ENCODE measurements at regions not wholly inside any gene's neighbourhood (a gene's known extent, or its start where the extent isn't known, plus 50 kb on each side); places are given as distances from the start of the nearest gene placed in this dataset.

- WGBS (ENCODE audit: insufficient coverage, low coverage, missing lambda C conversion rate) = 0% methylated on average over 2 of the region's 2 CpGs
- Histone ChIP-seq H3K27me3 (ENCODE audit: control insufficient read depth in 2 of 2, insufficient read depth in 2 of 2, low read length in 2 of 2) (no peaks in the 10 kb centered on the region), H3K79me2 (ENCODE audit: control insufficient read depth, insufficient read depth, low read length) (no peaks in the 10 kb centered on the region), H3K27ac (ENCODE audit: extremely low read depth, low read depth, low read length) (no peak overlapping the region), H4K20me1 (replicated peaks; ENCODE audit: control insufficient read depth, insufficient read depth, low read length) (no peaks in the 10 kb centered on the region), H3K4me1 (replicated peaks in 1 of 2; ENCODE audit: control insufficient read depth in 2 of 2, insufficient read depth in 2 of 2, low read length in 2 of 2) (no peaks in the 10 kb centered on the region), H3K9me1 (ENCODE audit: control insufficient read depth, insufficient read depth, low read length) (no peaks in the 10 kb centered on the region), H3K4me2 (ENCODE audit: insufficient read depth, low read length) (no peak overlapping the region), H3K9me3 (replicated peaks; ENCODE audit: control insufficient read depth, insufficient read depth, low read depth, low read length) (no peaks in the 10 kb centered on the region), H3K9ac (ENCODE audit: insufficient read depth in 1 of 2, low read depth in 2 of 2, low read length in 2 of 2) (no peak overlapping the region), H3K36me3 (ENCODE audit: control insufficient read depth, insufficient read depth, low read length) (no peaks in the 10 kb centered on the region), H2AFZ (ENCODE audit: low read depth, low read length) (no peak overlapping the region), H3K4me3 (no peak overlapping the region)
- in situ Hi-C loops (cut with MboI) (loop anchor here (25.0 kb wide), 1 partner anchor 1807 kb away; no protein-coding TSS in a partner anchor), intact Hi-C loops (cut with micrococcal nuclease) (no loop called here)
- DNase-seq (ENCODE audit: extremely low read depth in 1 of 4, low spot score in 3 of 4) (no peak), FAIRE-seq (no peak), ATAC-seq (no peak)
- TF ChIP-seq DPF2 (IDR thresholded peaks at IDR 0.05) (no peak), ZNF655 (CRISPR knock-in tag; IDR thresholded peaks at IDR 0.05) (no peak), TCF7L2 (IDR thresholded peaks at IDR 0.05; ENCODE audit: low read depth, low read length) (no peak), ZNF583 (CRISPR knock-in tag; IDR thresholded peaks at IDR 0.05) (no peak), ZFP36 (IDR thresholded peaks at IDR 0.05; ENCODE audit: low read depth, low read length, partially characterized antibody) (no peak), HNRNPL (IDR thresholded peaks at IDR 0.05; ENCODE audit: low read depth, low read length) (no peak), MAFF (IDR thresholded peaks at IDR 0.05; ENCODE audit: low read length) (no peak), KDM4B (IDR thresholded peaks at IDR 0.05; ENCODE audit: borderline replicate concordance in 2 of 2, low read depth in 1 of 2) (no peak), GABPA (tag; conservative IDR thresholded peaks at IDR 0.05; ENCODE audit: low read depth) (no peak), GABPB1 (CRISPR knock-in tag; IDR thresholded peaks at IDR 0.05) (no peak), ZNF764 (CRISPR knock-in tag; IDR thresholded peaks at IDR 0.05; ENCODE audit: low read depth) (no peak), FUS (optimal IDR thresholded peaks at IDR 0.05; ENCODE audit: low read depth, low read length) (no peak), FOS (IDR thresholded peaks at IDR 0.05; ENCODE audit: extremely low read depth, insufficient read length) (no peak), CCNT2 (IDR thresholded peaks at IDR 0.05; ENCODE audit: borderline replicate concordance, extremely low read depth, insufficient read length, low read depth, low read length) (no peak), TBP (optimal IDR thresholded peaks at IDR 0.05; ENCODE audit: low read depth, low read length) (no peak), SFPQ (IDR thresholded peaks at IDR 0.05; ENCODE audit: low read depth, low read length) (no peak)
- no TSS peak for BruUV-seq (replicated peaks)
- ChIA-PET POLR2A (no interaction called here), CTCF (ENCODE audit: low intra/inter-chr PET ratio) (no interaction called here)
Measured at GRCh38 chr3:117005274-117005673, 295.7 kb downstream of the TUSC7 start.

All from K562 (cell line).